ENCODE measurements at regions not wholly inside any gene's neighbourhood (a gene's known extent, or its start where the extent isn't known, plus 50 kb on each side); places are given as distances from the start of the nearest gene placed in this dataset.

DNA sequence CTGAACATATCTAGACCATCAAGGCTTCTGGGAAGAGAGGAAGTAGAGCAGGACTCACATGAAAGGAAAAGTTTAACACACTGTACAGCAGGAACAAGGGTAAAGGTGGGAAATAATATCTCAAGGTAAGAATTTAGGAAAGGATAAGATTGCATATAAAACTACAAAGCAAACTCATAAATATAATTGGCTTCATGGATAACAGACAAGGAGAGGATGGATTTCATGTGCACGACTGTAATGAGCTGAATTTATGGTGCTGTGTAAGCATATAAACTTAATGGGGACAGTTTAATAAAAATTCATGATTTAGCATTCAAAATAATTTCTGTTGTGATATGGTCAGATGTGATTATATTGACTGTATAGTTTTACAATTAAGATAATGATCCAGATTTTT is 298.0 kb downstream of the GXYLT1 start:
- Histone ChIP-seq H3K4me1 (ENCODE audit: control insufficient read depth, insufficient read depth, low read depth, low read length) (no peaks in the 10 kb centered on the region), H3K18ac (ENCODE audit: low read depth in 1 of 2, low read length in 2 of 2) (no peak overlapping the region), H2BK12ac (ENCODE audit: low read length in 2 of 2) (no peak overlapping the region), H3K9me3 (ENCODE audit: control insufficient read depth, low read length) (peaks cover 3% of the 10 kb centered on the region), H3K4ac (ENCODE audit: low read depth in 1 of 2, low read length in 2 of 2) (no peak overlapping the region), H2BK5ac (ENCODE audit: low read depth, low read length, poor library complexity, severe bottlenecking) (no peak overlapping the region), H2AK5ac (ENCODE audit: low read length, severe bottlenecking) (no peak overlapping the region), H3K23ac (ENCODE audit: low read length in 2 of 2) (no peak overlapping the region), H3K4me2 (ENCODE audit: low read length, poor library complexity, severe bottlenecking) (no peak overlapping the region), H2BK120ac (ENCODE audit: low read depth, low read length) (no peak overlapping the region), H3K36me3 (ENCODE audit: control insufficient read depth in 1 of 2, insufficient read depth in 2 of 2, low read depth in 1 of 2, low read length in 2 of 2) (no peaks in the 10 kb centered on the region), H3K9ac (ENCODE audit: low read length) (no peak overlapping the region), H2AFZ (ENCODE audit: low read depth, low read length) (no peak overlapping the region), H3K27me3 (ENCODE audit: control insufficient read depth in 1 of 2, insufficient read depth in 1 of 2, low read length in 2 of 2) (no peaks in the 10 kb centered on the region), H3K4me3 (ENCODE audit: insufficient read depth in 1 of 2, low read depth in 1 of 2, low read length in 2 of 2) (no peak overlapping the region), H2BK15ac (ENCODE audit: low read depth, poor library complexity, severe bottlenecking) (no peak overlapping the region), H3K79me1 (replicated peaks; ENCODE audit: low read length, poor library complexity, severe bottlenecking) (no peaks in the 10 kb centered on the region), H3K14ac (ENCODE audit: low read length in 2 of 2) (no peak overlapping the region), H4K8ac (ENCODE audit: low read length) (no peak overlapping the region), H3K27ac (ENCODE audit: low read length, poor library complexity, severe bottlenecking) (no peak overlapping the region), H4K91ac (ENCODE audit: low read length) (no peak overlapping the region)
- DNase-seq = no peak
- WGBS = 83% methylated on average over 1 of the region's 1 CpG

DNA sequence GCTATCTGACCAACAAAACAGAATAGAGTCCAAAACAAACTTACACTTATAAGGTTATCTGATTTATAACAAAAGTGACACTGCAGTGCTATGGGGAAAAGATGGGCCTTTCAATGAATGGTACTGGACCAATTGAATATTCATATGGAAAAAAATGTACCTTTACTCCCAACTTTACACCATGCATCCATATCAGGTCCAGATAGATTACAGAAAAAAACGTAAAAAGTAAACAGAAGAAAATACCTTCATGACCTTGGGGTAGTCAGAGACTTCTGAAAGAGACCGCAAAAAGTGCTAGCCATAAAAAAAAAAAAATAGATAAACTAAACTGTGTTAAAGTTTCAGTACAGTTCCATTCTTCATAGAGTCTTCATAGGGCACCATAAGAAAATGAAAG is 308.3 kb downstream of the GXYLT1 start:
- Histone ChIP-seq H3K9me3 (ENCODE audit: control insufficient read depth, low read length) (no peaks in the 10 kb centered on the region), H2BK120ac (ENCODE audit: low read depth, low read length) (no peak overlapping the region), H3K14ac (ENCODE audit: low read length in 2 of 2) (no peak overlapping the region), H3K4me1 (ENCODE audit: control insufficient read depth, insufficient read depth, low read depth, low read length) (no peaks in the 10 kb centered on the region), H2BK5ac (ENCODE audit: low read depth, low read length, poor library complexity, severe bottlenecking) (no peak overlapping the region), H4K8ac (ENCODE audit: low read length) (no peak overlapping the region), H2BK12ac (ENCODE audit: low read length in 2 of 2) (no peak overlapping the region), H3K27ac (ENCODE audit: low read length, poor library complexity, severe bottlenecking) (no peak overlapping the region), H2BK15ac (ENCODE audit: low read depth, poor library complexity, severe bottlenecking) (no peak overlapping the region), H3K27me3 (ENCODE audit: control insufficient read depth in 1 of 2, insufficient read depth in 1 of 2, low read length in 2 of 2) (peaks cover 0 to 4% of the 10 kb centered on the region in 2 experiments), H3K18ac (ENCODE audit: low read depth in 1 of 2, low read length in 2 of 2) (no peak overlapping the region), H3K36me3 (ENCODE audit: control insufficient read depth in 1 of 2, insufficient read depth in 2 of 2, low read depth in 1 of 2, low read length in 2 of 2) (no peaks in the 10 kb centered on the region), H2AK5ac (ENCODE audit: low read length, severe bottlenecking) (no peak overlapping the region), H3K4me2 (ENCODE audit: low read length, poor library complexity, severe bottlenecking) (no peak overlapping the region), H3K9ac (ENCODE audit: low read length) (no peak overlapping the region), H3K4ac (ENCODE audit: low read depth in 1 of 2, low read length in 2 of 2) (no peak overlapping the region), H3K79me1 (replicated peaks; ENCODE audit: low read length, poor library complexity, severe bottlenecking) (no peaks in the 10 kb centered on the region), H3K23ac (ENCODE audit: low read length in 2 of 2) (no peak overlapping the region), H3K4me3 (ENCODE audit: insufficient read depth in 1 of 2, low read depth in 1 of 2, low read length in 2 of 2) (no peak overlapping the region), H4K91ac (ENCODE audit: low read length) (no peak overlapping the region), H2AFZ (ENCODE audit: low read depth, low read length) (no peak overlapping the region)
- 67% methylated on average over 1 of the region's 2 CpGs for WGBS
- no peak for DNase-seq

DNA sequence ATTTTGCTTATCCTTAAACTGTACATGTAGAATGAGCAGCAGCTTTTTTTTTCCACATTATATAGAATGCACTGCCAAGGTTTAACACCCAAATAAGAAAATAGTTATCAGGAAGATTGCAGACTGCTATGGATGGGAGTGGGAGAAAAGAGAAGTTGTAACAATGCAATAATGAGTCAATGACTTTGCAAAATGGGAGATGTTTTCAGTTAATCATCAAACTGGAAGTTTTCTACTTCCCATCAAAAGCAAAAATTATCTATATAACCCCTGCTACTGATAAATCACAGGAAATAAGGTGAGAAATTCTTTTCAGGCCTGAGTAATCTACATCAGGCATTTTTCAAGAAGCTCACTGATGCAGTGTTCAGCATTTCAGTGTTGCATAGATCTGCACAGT is 309.1 kb downstream of the GXYLT1 start:
- H2BK12ac ChIP-seq (ENCODE audit: low read length in 2 of 2) = no peak overlapping the region
- no peak overlapping the region for H3K23ac ChIP-seq (ENCODE audit: low read length in 2 of 2)
- DNase-seq = no peak
- no peak overlapping the region for H2BK5ac ChIP-seq (ENCODE audit: low read depth, low read length, poor library complexity, severe bottlenecking)
- H2AFZ ChIP-seq (ENCODE audit: low read depth, low read length) = no peak overlapping the region
- H3K27me3 ChIP-seq (ENCODE audit: control insufficient read depth in 1 of 2, insufficient read depth in 1 of 2, low read length in 2 of 2) = peaks cover 0 to 4% of the 10 kb centered on the region in 2 experiments
- no peaks in the 10 kb centered on the region for H3K36me3 ChIP-seq (ENCODE audit: control insufficient read depth in 1 of 2, insufficient read depth in 2 of 2, low read depth in 1 of 2, low read length in 2 of 2)
- H2AK5ac ChIP-seq (ENCODE audit: low read length, severe bottlenecking) = no peak overlapping the region
- H3K4me3 ChIP-seq (ENCODE audit: insufficient read depth in 1 of 2, low read depth in 1 of 2, low read length in 2 of 2) = no peak overlapping the region
- H3K9me3 ChIP-seq (ENCODE audit: control insufficient read depth, low read length) = no peaks in the 10 kb centered on the region
- H4K91ac ChIP-seq (ENCODE audit: low read length) = no peak overlapping the region
- no peak overlapping the region for H3K4ac ChIP-seq (ENCODE audit: low read depth in 1 of 2, low read length in 2 of 2)
- no peak overlapping the region for H3K9ac ChIP-seq (ENCODE audit: low read length)
- H3K4me1 ChIP-seq (ENCODE audit: control insufficient read depth, insufficient read depth, low read depth, low read length) = no peaks in the 10 kb centered on the region
- H3K18ac ChIP-seq (ENCODE audit: low read depth in 1 of 2, low read length in 2 of 2) = no peak overlapping the region
- no peak overlapping the region for H4K8ac ChIP-seq (ENCODE audit: low read length)
- H3K27ac ChIP-seq (ENCODE audit: low read length, poor library complexity, severe bottlenecking) = no peak overlapping the region
- H3K14ac ChIP-seq (ENCODE audit: low read length in 2 of 2) = no peak overlapping the region
- H2BK120ac ChIP-seq (ENCODE audit: low read depth, low read length) = no peak overlapping the region
- no peaks in the 10 kb centered on the region for H3K79me1 ChIP-seq (replicated peaks; ENCODE audit: low read length, poor library complexity, severe bottlenecking)
- no peak overlapping the region for H2BK15ac ChIP-seq (ENCODE audit: low read depth, poor library complexity, severe bottlenecking)
- H3K4me2 ChIP-seq (ENCODE audit: low read length, poor library complexity, severe bottlenecking) = no peak overlapping the region

DNA sequence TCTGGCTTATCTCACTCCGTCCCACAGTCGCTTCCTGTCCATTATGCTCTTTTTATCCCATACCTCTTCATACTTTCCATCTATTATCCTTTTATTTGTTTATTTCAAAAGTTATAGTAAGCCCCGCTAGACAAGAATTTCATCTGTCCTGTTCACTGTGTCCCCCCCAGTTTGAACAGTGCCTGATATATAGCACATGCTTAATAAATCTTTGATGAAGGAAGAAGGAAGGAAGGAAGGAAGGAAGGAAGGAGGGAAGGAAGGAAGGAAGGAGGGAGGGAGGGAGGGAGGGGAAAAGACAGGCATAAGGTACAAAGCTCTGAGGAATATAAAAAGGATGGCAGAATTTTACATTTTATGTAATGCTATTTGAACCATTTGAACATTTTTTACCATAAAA is 324.7 kb downstream of the GXYLT1 start:
- H3K4ac ChIP-seq (ENCODE audit: low read depth in 1 of 2, low read length in 2 of 2) = no peak overlapping the region
- no peak overlapping the region for H2AK5ac ChIP-seq (ENCODE audit: low read length, severe bottlenecking)
- H3K27me3 ChIP-seq (ENCODE audit: control insufficient read depth in 1 of 2, insufficient read depth in 1 of 2, low read length in 2 of 2) = no peaks in the 10 kb centered on the region
- no peak overlapping the region for H2BK120ac ChIP-seq (ENCODE audit: low read depth, low read length)
- H3K9me3 ChIP-seq (ENCODE audit: control insufficient read depth, low read length) = no peaks in the 10 kb centered on the region
- no peak overlapping the region for H2BK5ac ChIP-seq (ENCODE audit: low read depth, low read length, poor library complexity, severe bottlenecking)
- WGBS = 79% methylated on average over 2 of the region's 3 CpGs
- no peak overlapping the region for H3K18ac ChIP-seq (ENCODE audit: low read depth in 1 of 2, low read length in 2 of 2)
- no peak overlapping the region for H3K4me3 ChIP-seq (ENCODE audit: insufficient read depth in 1 of 2, low read depth in 1 of 2, low read length in 2 of 2)
- no peak overlapping the region for H3K9ac ChIP-seq (ENCODE audit: low read length)
- H3K36me3 ChIP-seq (ENCODE audit: control insufficient read depth in 1 of 2, insufficient read depth in 2 of 2, low read depth in 1 of 2, low read length in 2 of 2) = no peaks in the 10 kb centered on the region
- H2BK12ac ChIP-seq (ENCODE audit: low read length in 2 of 2) = no peak overlapping the region
- no peak overlapping the region for H2AFZ ChIP-seq (ENCODE audit: low read depth, low read length)
- no peak overlapping the region for H2BK15ac ChIP-seq (ENCODE audit: low read depth, poor library complexity, severe bottlenecking)
- no peak for DNase-seq
- H4K91ac ChIP-seq (ENCODE audit: low read length) = no peak overlapping the region
- H3K4me1 ChIP-seq (ENCODE audit: control insufficient read depth, insufficient read depth, low read depth, low read length) = no peaks in the 10 kb centered on the region
- H3K14ac ChIP-seq (ENCODE audit: low read length in 2 of 2) = no peak overlapping the region
- H3K4me2 ChIP-seq (ENCODE audit: low read length, poor library complexity, severe bottlenecking) = no peak overlapping the region
- no peak overlapping the region for H3K27ac ChIP-seq (ENCODE audit: low read length, poor library complexity, severe bottlenecking)
- no peak overlapping the region for H3K23ac ChIP-seq (ENCODE audit: low read length in 2 of 2)
- H4K8ac ChIP-seq (ENCODE audit: low read length) = no peak overlapping the region
- H3K79me1 ChIP-seq (replicated peaks; ENCODE audit: low read length, poor library complexity, severe bottlenecking) = no peaks in the 10 kb centered on the region

Measured in mesenchymal stem cell (in vitro differentiated cells and primary cell).